ENCODE measurements at regions not wholly inside any gene's neighbourhood (a gene's known extent, or its start where the extent isn't known, plus 50 kb on each side); places are given as distances from the start of the nearest gene placed in this dataset.

- H3K4me1 ChIP-seq (ENCODE audit: low read length), result no peaks in the 10 kb centered on the region
- no peak for TF ChIP-seq CTCF (IDR thresholded peaks at IDR 0.05; ENCODE audit: low read depth, low read length)
- TF ChIP-seq EZH2phosphoT487 (IDR thresholded peaks at IDR 0.05; ENCODE audit: low read depth), result no peak
Observed at GRCh38 chr1:112285746-112286145, 110.3 kb upstream of the CTTNBP2NL start.

GRCh38 chr1:112296908-112297307 lies 99.1 kb upstream of the CTTNBP2NL start:
- Histone ChIP-seq H3K27ac (ENCODE audit: low read length) (no peak overlapping the region), H3K4me3 (ENCODE audit: low read length) (no peak overlapping the region), H2AFZ (ENCODE audit: low read depth, low read length) (no peak overlapping the region)

More at GRCh38 chr1:112285746-112286145, 110.3 kb upstream of the CTTNBP2NL start:
- H3K4me2 ChIP-seq (ENCODE audit: low read length), result no peak overlapping the region
- peaks cover 4% of the 10 kb centered on the region; the same call in 1 of the 2 replicates for H3K27me3 ChIP-seq (ENCODE audit: low read depth, low read length)
- H3K4me3 ChIP-seq (ENCODE audit: low read length), result no peak overlapping the region
- H2AFZ ChIP-seq (ENCODE audit: low read depth, low read length), result no peak overlapping the region
- no peak overlapping the region for H3K9ac ChIP-seq (ENCODE audit: low read length)
- H3K79me2 ChIP-seq (ENCODE audit: low read length), result no peaks in the 10 kb centered on the region
- no peaks in the 10 kb centered on the region for H3K36me3 ChIP-seq (replicated peaks; ENCODE audit: low read depth, low read length)
- H4K20me1 ChIP-seq (ENCODE audit: insufficient read depth, low read length), result no peaks in the 10 kb centered on the region
- no peak overlapping the region for H3K27ac ChIP-seq (ENCODE audit: low read length)
- no peaks in the 10 kb centered on the region for H3K9me3 ChIP-seq (ENCODE audit: insufficient read depth, low read length)

GRCh38 chr1:112297536-112297935 lies 98.5 kb upstream of the CTTNBP2NL start:
- Histone ChIP-seq H2AFZ (ENCODE audit: low read depth, low read length) (no peak overlapping the region), H3K4me1 (ENCODE audit: low read length) (peaks cover 12% of the 10 kb centered on the region), H3K36me3 (replicated peaks; ENCODE audit: low read depth, low read length) (no peaks in the 10 kb centered on the region), H3K4me3 (ENCODE audit: low read length) (no peak overlapping the region), H3K27ac (ENCODE audit: low read length) (no peak overlapping the region), H3K79me2 (ENCODE audit: low read length) (no peaks in the 10 kb centered on the region), H4K20me1 (ENCODE audit: insufficient read depth, low read length) (no peaks in the 10 kb centered on the region), H3K9me3 (ENCODE audit: insufficient read depth, low read length) (no peaks in the 10 kb centered on the region), H3K27me3 (ENCODE audit: low read depth, low read length) (no peaks in the 10 kb centered on the region), H3K4me2 (ENCODE audit: low read length) (no peak overlapping the region), H3K9ac (ENCODE audit: low read length) (no peak overlapping the region)
- no peak for TF ChIP-seq EZH2phosphoT487 (IDR thresholded peaks at IDR 0.05; ENCODE audit: low read depth)
- TF ChIP-seq CTCF (IDR thresholded peaks at IDR 0.05; ENCODE audit: low read depth, low read length), result no peak

More at GRCh38 chr1:112296908-112297307, 99.1 kb upstream of the CTTNBP2NL start:
- no peaks in the 10 kb centered on the region for H4K20me1 ChIP-seq (ENCODE audit: insufficient read depth, low read length)
- TF ChIP-seq EZH2phosphoT487 (IDR thresholded peaks at IDR 0.05; ENCODE audit: low read depth), result no peak
- TF ChIP-seq CTCF (IDR thresholded peaks at IDR 0.05; ENCODE audit: low read depth, low read length), result no peak
- H3K9me3 ChIP-seq (ENCODE audit: insufficient read depth, low read length), result no peaks in the 10 kb centered on the region
- H3K27me3 ChIP-seq (ENCODE audit: low read depth, low read length), result no peaks in the 10 kb centered on the region
- H3K4me2 ChIP-seq (ENCODE audit: low read length), result peak overlapping the region; percentile 28; the same call in 1 of the 2 replicates
- H3K79me2 ChIP-seq (ENCODE audit: low read length), result no peaks in the 10 kb centered on the region
- H3K4me1 ChIP-seq (ENCODE audit: low read length), result peaks cover 12% of the 10 kb centered on the region
- H3K36me3 ChIP-seq (replicated peaks; ENCODE audit: low read depth, low read length), result no peaks in the 10 kb centered on the region
- no peak overlapping the region for H3K9ac ChIP-seq (ENCODE audit: low read length)

- Histone ChIP-seq H4K20me1 (ENCODE audit: insufficient read depth, low read length) (no peaks in the 10 kb centered on the region), H3K9ac (ENCODE audit: low read length) (no peak overlapping the region), H3K79me2 (ENCODE audit: low read length) (no peaks in the 10 kb centered on the region), H3K9me3 (ENCODE audit: insufficient read depth, low read length) (no peaks in the 10 kb centered on the region), H3K27me3 (ENCODE audit: low read depth, low read length) (no peaks in the 10 kb centered on the region), H3K4me1 (ENCODE audit: low read length) (peaks cover 12% of the 10 kb centered on the region), H3K4me3 (ENCODE audit: low read length) (no peak overlapping the region), H3K4me2 (ENCODE audit: low read length) (no peak overlapping the region), H3K27ac (ENCODE audit: low read length) (no peak overlapping the region), H3K36me3 (replicated peaks; ENCODE audit: low read depth, low read length) (no peaks in the 10 kb centered on the region), H2AFZ (ENCODE audit: low read depth, low read length) (no peak overlapping the region)
- TF ChIP-seq CTCF (IDR thresholded peaks at IDR 0.05; ENCODE audit: low read depth, low read length), result peak; percentile 71
- TF ChIP-seq EZH2phosphoT487 (IDR thresholded peaks at IDR 0.05; ENCODE audit: low read depth), result no peak
Observed at GRCh38 chr1:112298558-112298957, 97.5 kb upstream of the CTTNBP2NL start.

Data from OCI-LY3 (cell line).